HG03575 (cell line): ENCODE measurements at regions not wholly inside any gene's neighbourhood (a gene's known extent, or its start where the extent isn't known, plus 50 kb on each side); places are given as distances from the start of the nearest gene placed in this dataset.
"Not testable (repeated sequence)": the region's sequence is repeated elsewhere in the genome, so short reads cannot be mapped to it uniquely, and the experiment has no call there.

Source experiments
- ATAC-seq: cut with Tn5 transposase; IDR thresholded peaks from one replicate; pipeline ENCODE4 v1.9.1; 2021; ENCODE audit not compliant: unreplicated experiment, insufficient number of reproducible peaks, low FRiP score; ENCODE audit errors: extremely low read depth

DNA sequence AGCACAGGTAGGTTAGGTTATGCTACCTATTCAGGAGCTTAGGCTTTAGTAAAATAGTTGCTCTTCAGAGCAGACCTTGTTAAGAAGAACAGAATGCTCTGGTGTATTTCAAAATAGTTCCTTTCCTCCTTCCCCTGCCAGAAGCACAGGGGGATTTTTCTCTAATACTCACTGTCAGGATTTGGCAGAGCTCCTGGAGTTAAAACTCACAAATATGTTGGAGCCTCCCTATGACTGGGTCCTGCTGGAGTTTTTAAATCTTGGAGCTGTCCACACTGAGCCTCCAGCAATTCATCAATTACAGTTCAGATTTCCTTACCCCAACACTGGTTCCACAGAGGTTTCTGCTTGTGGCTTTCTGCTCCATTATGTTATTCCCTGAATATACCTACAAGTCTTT, 1233.8 kb upstream of the WWC1 start:
- ATAC-seq = no peak

DNA sequence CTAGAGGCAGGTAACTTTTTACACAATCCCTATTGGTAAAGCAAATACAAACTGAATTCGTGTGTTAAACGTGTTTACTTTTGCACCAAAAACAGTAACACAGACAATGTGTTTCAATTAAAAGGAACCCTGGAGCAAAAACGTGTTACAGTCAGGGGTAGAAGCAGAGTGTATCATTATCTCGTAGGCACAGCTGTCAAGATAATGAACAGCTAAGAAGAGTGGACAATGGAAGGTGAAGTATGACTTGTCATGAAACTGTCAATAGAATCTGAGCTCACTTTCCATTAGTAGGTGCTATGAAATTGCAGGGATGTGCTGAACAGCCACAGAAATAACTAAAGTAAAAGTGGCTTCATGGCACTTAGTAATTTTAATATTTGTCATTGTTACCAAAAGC, 1229.8 kb upstream of the WWC1 start:
- no peak for ATAC-seq

DNA sequence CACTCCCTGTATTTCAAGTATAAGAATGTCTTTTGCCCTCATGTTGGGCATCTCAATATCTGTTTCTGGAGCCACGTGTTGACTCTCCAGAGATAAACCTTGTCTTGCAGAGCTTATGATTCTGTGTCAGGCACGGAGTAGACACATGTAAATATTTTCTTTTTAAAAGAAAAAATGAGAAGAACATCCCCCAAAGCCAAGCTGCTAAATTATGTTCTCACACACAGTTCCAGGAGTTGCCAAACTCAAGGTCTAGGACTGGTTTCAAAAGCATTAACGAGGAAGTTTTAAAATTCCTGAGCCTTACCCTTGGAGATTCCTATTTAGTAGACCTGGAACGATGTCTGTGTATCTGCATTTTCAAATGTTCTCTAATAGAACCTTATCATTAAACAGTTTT, 1228.3 kb upstream of the WWC1 start:
- ATAC-seq = no peak

- ATAC-seq = no peak
Measured at GRCh38 chr5:167063788-167064187, 1227.7 kb upstream of the WWC1 start.

GRCh38 chr5:167064198-167064776, 1227.2 kb upstream of the WWC1 start:
- ATAC-seq = no peak

- no peak for ATAC-seq
Measured at GRCh38 chr5:167065794-167066193, 1225.7 kb upstream of the WWC1 start.

- ATAC-seq = no peak
Measured at GRCh38 chr5:167071981-167072610, 1219.3 kb upstream of the WWC1 start.

DNA sequence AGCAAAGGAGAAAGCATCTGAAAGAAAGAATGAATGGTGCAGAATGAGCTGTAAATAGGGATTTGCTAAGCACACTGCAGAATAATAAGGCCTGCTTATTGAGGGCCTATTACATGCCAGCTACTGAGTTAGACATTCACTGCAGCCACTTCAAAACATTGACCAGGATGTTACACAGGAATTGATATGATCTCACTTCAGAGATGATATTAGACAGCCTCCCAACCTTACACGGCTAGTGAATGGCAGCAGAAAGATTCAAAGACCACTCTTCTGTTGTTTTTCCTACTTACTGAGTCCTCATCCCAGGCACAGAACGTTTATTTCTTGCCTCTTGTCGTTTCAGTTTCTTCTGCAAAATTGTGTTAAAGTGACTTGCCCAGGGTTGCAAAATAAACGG, 1209.9 kb upstream of the WWC1 start:
- ATAC-seq = no peak

GRCh38 chr5:167096816-167097215, 1194.6 kb upstream of the WWC1 start:
- ATAC-seq = no peak

- ATAC-seq = no peak
Measured at GRCh38 chr5:167104351-167104750, 1187.1 kb upstream of the WWC1 start.

- ATAC-seq = no peak
Measured at GRCh38 chr5:167105941-167106340, 1185.5 kb upstream of the WWC1 start.

DNA sequence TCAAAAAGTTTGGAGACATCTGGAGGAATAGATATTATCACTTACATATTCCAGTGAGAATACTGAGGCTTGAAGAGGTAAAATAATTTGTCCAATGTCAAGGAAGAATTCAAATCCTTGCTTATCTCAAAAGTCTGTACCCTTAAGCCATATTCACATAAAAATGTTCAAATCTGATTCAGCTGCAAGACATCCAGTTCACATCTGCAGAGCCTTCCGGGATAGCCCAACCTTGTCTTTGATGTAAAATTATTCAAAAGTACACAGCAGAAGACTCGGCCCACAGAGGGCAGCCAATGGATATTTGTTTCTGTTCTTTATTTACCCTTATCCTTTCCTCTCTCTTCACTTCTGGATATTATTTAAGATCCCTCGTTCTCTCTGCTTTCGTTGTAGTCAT, 1183.8 kb upstream of the WWC1 start:
- ATAC-seq = no peak

- ATAC-seq = not testable (repeated sequence)
Measured at GRCh38 chr5:167108266-167108665, 1183.2 kb upstream of the WWC1 start.

DNA sequence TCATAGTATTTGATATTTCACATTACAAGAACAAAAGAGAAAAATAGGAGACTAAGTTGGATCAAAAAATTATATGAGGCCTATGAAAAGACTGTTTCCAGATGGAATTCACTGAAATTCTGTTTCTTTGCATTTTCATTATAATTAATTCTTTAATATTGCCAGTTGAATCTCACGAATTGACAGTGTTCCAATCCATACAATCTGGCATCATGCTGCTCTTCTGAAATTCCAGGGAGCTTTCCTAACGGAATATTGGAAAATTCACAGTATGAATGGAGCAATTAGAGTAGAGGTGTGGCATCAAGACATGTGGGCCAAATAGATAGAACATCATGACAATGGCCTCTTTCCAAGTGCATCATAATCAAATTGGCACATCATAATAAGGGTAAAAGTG, 1178.9 kb upstream of the WWC1 start:
- ATAC-seq = no peak

DNA sequence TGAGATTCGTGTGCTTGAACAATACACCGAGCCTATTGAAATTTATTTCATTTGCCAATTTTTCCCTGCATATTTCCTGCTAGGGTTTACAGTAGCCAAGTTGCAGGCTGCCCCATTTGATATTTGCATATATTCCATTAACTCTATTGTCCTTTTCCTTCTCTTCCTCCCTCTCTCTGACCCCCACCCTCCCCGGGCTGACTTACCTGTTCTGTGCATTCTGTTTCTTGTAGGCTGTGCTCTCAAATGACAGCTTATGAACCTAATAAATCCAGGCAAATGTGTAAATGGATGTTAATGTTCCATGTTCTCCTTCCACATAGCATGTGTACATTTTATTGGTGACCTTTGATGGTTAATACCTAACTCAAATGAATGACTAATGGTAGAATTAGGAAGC, 1169.2 kb upstream of the WWC1 start:
- ATAC-seq = no peak

DNA sequence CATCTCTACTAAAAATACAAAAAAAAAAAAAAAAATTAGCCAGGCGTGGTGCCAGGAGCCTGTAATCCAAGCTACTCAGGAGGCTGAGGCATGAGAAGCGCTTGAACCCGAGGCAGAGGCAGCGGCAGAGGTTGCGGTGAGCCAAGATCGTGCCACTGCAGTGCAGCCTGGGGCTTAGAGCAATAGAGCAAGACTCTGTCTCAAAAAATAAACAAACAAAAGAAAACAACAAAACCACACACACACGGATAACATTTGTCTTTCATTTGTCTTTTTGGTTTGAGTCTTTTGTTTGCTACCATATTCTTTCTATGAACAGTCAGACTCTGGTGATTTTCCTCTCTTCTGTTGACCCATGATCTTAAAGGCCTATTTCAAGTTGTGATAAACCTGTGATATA, 1168.3 kb upstream of the WWC1 start:
- no peak for ATAC-seq

DNA sequence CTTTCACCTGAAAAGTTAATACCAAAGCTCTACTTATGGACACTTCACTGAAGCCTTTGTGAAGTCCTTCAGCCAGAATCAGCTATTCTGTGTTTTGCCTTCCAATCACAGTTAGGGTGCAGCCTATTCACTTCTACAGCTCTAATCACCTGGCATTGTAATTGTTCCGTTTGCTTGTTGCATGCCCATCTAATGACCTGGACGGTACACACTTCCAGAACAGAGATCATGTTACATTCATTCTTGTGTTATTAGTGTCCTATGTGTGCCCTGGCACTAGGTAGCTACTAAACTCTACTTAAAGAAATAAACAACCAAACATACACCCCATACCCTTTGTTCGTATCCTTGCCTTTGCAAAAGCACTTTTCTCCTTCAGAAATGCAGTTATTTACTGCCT, 1162.9 kb upstream of the WWC1 start:
- ATAC-seq = no peak

DNA sequence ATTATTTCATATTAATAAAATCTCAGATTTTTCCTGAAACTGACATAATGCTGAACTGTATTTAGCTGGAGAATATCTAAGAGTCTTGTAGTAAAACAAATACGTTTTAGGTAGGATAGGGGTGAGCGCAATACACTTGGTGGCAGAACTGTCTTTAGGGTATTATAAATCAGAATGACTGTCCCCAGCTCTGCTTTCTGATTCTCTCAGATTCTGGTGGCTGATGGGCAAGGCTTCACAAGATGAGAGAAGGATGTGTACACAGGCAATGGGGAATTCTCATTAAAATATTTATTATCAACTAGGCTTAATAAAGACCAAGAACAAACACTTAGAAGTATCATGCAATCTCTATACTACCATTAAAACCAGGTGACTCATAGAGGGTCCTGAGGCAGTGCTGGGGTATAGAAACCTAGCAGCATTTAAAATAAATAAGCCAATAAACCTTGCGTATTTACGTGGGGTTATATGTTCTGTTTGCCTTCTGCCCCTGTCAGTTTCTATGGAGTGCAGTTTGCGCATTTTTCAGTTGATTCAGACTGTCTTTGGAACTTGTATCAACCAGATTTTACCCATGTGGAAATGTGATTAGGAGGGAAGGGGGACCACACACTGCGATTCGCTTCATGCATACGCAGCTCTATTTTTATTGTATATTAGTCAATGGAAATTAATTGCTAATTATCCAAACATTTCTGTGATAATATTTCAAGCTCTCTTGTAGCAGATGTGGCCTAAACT, 1150.7 kb upstream of the WWC1 start:
- ATAC-seq = no peak

DNA sequence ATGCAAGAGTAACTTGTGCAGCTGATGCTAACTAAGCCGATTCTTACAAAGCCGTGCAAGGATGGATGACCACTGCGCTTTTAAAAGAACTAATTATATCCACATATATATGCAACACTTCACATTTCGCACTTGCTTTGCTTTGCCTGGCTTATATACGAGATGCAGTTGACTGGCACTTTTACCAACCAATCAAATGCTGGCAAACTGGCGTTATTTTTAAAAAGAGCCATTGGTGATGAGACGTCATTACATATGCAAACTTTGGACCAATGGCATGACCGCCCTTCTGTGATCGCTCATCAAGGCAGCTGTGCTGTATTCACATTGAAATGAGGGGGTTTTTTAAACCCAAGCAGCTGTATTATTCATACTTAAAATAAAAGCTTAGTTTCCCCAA, 1147.7 kb upstream of the WWC1 start:
- no peak for ATAC-seq

- no peak for ATAC-seq
Measured at GRCh38 chr5:167145841-167146240, 1145.6 kb upstream of the WWC1 start.

DNA sequence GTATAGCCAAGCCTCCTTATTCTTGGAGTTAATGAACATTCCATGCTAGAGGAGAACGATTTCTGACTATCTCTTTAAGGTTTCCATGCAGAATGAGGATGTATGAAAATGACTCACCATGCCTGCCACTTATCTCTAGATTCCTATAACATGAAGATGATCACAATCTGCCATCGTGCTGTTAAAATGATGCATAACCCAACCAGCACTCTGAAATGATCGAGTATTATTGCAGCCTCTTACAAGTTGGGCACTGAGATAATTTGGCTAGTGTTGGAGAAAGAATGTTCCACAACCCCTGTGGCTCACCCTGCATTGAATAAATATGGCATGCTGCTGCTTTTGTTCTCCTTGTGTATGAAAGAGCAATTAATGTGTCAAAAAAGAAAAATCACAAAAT, 1143.6 kb upstream of the WWC1 start:
- ATAC-seq = no peak
